ENCODE measurements at regions not wholly inside any gene's neighbourhood (a gene's known extent, or its start where the extent isn't known, plus 50 kb on each side); places are given as distances from the start of the nearest gene placed in this dataset.

- H3K4me3 ChIP-seq (ENCODE audit: low read length), result no peak overlapping the region
- TF ChIP-seq ZNF274 (IDR thresholded peaks at IDR 0.05; ENCODE audit: low read depth, low read length), result no peak
Measured at GRCh38 chr13:105509981-105510762, 1025.3 kb downstream of the EFNB2 start.

GRCh38 chr13:105506463-105506862 is 1029.0 kb downstream of the EFNB2 start:
- TF ChIP-seq ZNF274 (IDR thresholded peaks at IDR 0.05; ENCODE audit: low read depth, low read length), result no peak
- no peak overlapping the region for H3K4me3 ChIP-seq (ENCODE audit: low read length)

- no peak overlapping the region for H3K4me3 ChIP-seq (ENCODE audit: low read length)
- no peak for TF ChIP-seq ZNF274 (IDR thresholded peaks at IDR 0.05; ENCODE audit: low read depth, low read length)
Measured at GRCh38 chr13:105502193-105502592, 1033.3 kb downstream of the EFNB2 start.

GRCh38 chr13:105497597-105497996 is 1037.9 kb downstream of the EFNB2 start:
- TF ChIP-seq ZNF274 (IDR thresholded peaks at IDR 0.05; ENCODE audit: low read depth, low read length), result no peak
- no peak overlapping the region for H3K4me3 ChIP-seq (ENCODE audit: low read length)

- TF ChIP-seq ZNF274 (IDR thresholded peaks at IDR 0.05; ENCODE audit: low read depth, low read length), result no peak
- H3K4me3 ChIP-seq (ENCODE audit: low read length), result no peak overlapping the region
Measured at GRCh38 chr13:105492216-105492615, 1043.2 kb downstream of the EFNB2 start.

- H3K4me3 ChIP-seq (ENCODE audit: low read length), result no peak overlapping the region
Measured at GRCh38 chr13:105491345-105491744, 1044.1 kb downstream of the EFNB2 start.

GRCh38 chr13:105485081-105485480 is 1050.4 kb downstream of the EFNB2 start:
- TF ChIP-seq ZNF274 (IDR thresholded peaks at IDR 0.05; ENCODE audit: low read depth, low read length), result no peak
- H3K4me3 ChIP-seq (ENCODE audit: low read length), result no peak overlapping the region

More at GRCh38 chr13:105491345-105491744, 1044.1 kb downstream of the EFNB2 start:
- no peak for TF ChIP-seq ZNF274 (IDR thresholded peaks at IDR 0.05; ENCODE audit: low read depth, low read length)

- H3K4me3 ChIP-seq (ENCODE audit: low read length), result no peak overlapping the region
- no peak for TF ChIP-seq ZNF274 (IDR thresholded peaks at IDR 0.05; ENCODE audit: low read depth, low read length)
Measured at GRCh38 chr13:105474983-105475610, 1060.4 kb downstream of the EFNB2 start.

- H3K4me3 ChIP-seq (ENCODE audit: low read length), result no peak overlapping the region
- no peak for TF ChIP-seq ZNF274 (IDR thresholded peaks at IDR 0.05; ENCODE audit: low read depth, low read length)
Measured at GRCh38 chr13:105471673-105472072, 1063.8 kb downstream of the EFNB2 start.

GRCh38 chr13:105466376-105466775 is 1069.1 kb downstream of the EFNB2 start:
- H3K4me3 ChIP-seq (ENCODE audit: low read length), result no peak overlapping the region
- TF ChIP-seq ZNF274 (IDR thresholded peaks at IDR 0.05; ENCODE audit: low read depth, low read length), result no peak

GRCh38 chr13:105465745-105466144 is 1069.7 kb downstream of the EFNB2 start, which contains the start of gene DAOA:
DAOA (plus strand) TSS chr13:105466045.
- no peak within 1 kb of the TSS for H3K4me3 ChIP-seq (ENCODE audit: low read length)
- no peak for TF ChIP-seq ZNF274 (IDR thresholded peaks at IDR 0.05; ENCODE audit: low read depth, low read length)

GRCh38 chr13:105465251-105465650 is 1070.2 kb downstream of the EFNB2 start:
- H3K4me3 ChIP-seq (ENCODE audit: low read length), result no peak overlapping the region
- no peak for TF ChIP-seq ZNF274 (IDR thresholded peaks at IDR 0.05; ENCODE audit: low read depth, low read length)

- H3K4me3 ChIP-seq (ENCODE audit: low read length), result no peak overlapping the region
- TF ChIP-seq ZNF274 (IDR thresholded peaks at IDR 0.05; ENCODE audit: low read depth, low read length), result no peak
Measured at GRCh38 chr13:105464249-105464648, 1071.2 kb downstream of the EFNB2 start.

GRCh38 chr13:105463011-105463501 is 1072.4 kb downstream of the EFNB2 start:
- H3K4me3 ChIP-seq (ENCODE audit: low read length), result no peak overlapping the region
- TF ChIP-seq ZNF274 (IDR thresholded peaks at IDR 0.05; ENCODE audit: low read depth, low read length), result no peak

GRCh38 chr13:105462098-105462497 is 1073.4 kb downstream of the EFNB2 start:
- H3K4me3 ChIP-seq (ENCODE audit: low read length), result no peak overlapping the region
- no peak for TF ChIP-seq ZNF274 (IDR thresholded peaks at IDR 0.05; ENCODE audit: low read depth, low read length)

All from GM08714 (cell line).